PC-9 (cell line): ENCODE measurements at regions not wholly inside any gene's neighbourhood (a gene's known extent, or its start where the extent isn't known, plus 50 kb on each side); places are given as distances from the start of the nearest gene placed in this dataset.

Source experiments
- BruUV-seq: library from RNA; stranded (reverse); fragments of 400-500 nt; replicated peaks from 2 replicates; lab custom pipeline; 2021; lab: Mats Ljungman, UMichigan
- CTCF ChIA-PET: fragments of 300-600 bp; sonication (Branson Sonifier 250); formaldehyde crosslinking; loops from one replicate; lab custom pipeline; 2022; ENCODE audit warnings: antibody characterized with exemption; lab: Charles Lee
- POLR2A ChIA-PET: fragments of 300-600 bp; sonication (Branson Sonifier 250); formaldehyde crosslinking; loops from one replicate; lab custom pipeline; 2022; ENCODE audit warnings: antibody characterized with exemption; ENCODE audit not compliant: unreplicated experiment; lab: Charles Lee
- DNase-seq, 2 experiments: peaks; one replicate each; pipeline versions ENCODE4 v3.0.0 to v3.0.0-alpha.2; 2015 to 2022; ENCODE audit warnings: mixed read lengths in 1 of 2
- H2AFZ ChIP-seq: fragments of 200-600 bp; sonication (generic); 2 replicates; pipeline ENCODE4 v1.8.1; 2017; ENCODE audit warnings: antibody characterized with exemption
- H3F3A ChIP-seq: fragments of 200-600 bp; sonication (generic); 2 replicates; pipeline ENCODE4 v1.8.1; 2017; ENCODE audit warnings: antibody characterized with exemption, mild to moderate bottlenecking, low read depth; ENCODE audit not compliant: insufficient read depth
- H3K27ac ChIP-seq: fragments of 200-600 bp; sonication (generic); 2 replicates; pipeline ENCODE4 v1.6.1; 2016; ENCODE audit warnings: mixed run types
- H3K27me3 ChIP-seq: fragments of 200-600 bp; sonication (generic); 2 replicates; pipeline ENCODE4 v1.6.1; 2016; ENCODE audit warnings: low read depth, mixed run types; ENCODE audit not compliant: insufficient read depth
- H3K36me3 ChIP-seq: fragments of 200-600 bp; sonication (generic); 2 replicates; pipeline ENCODE4 v1.6.1; 2016; ENCODE audit warnings: low read depth, mixed run types
- H3K4me1 ChIP-seq: fragments of 200-600 bp; sonication (generic); replicated peaks from 2 replicates; pipeline ENCODE4 v1.6.1; 2016; ENCODE audit warnings: mixed run types; ENCODE audit not compliant: insufficient read depth
- H3K4me2 ChIP-seq: fragments of 200-600 bp; sonication (generic); 2 replicates; pipeline ENCODE4 v1.6.1; 2017; ENCODE audit warnings: mixed run types
- H3K4me3 ChIP-seq: fragments of 200-600 bp; sonication (generic); 2 replicates; pipeline ENCODE4 v1.6.1; 2016; ENCODE audit warnings: mixed run types
- H3K79me2 ChIP-seq: fragments of 200-600 bp; sonication (generic); 2 replicates; pipeline ENCODE4 v1.6.1; 2017; ENCODE audit warnings: low read depth, mixed run types
- H3K9me2 ChIP-seq: fragments of 200-600 bp; sonication (generic); 2 replicates; pipeline ENCODE4 v1.8.1; 2017; ENCODE audit warnings: mild to moderate bottlenecking; ENCODE audit not compliant: insufficient read depth
- H3K9me3 ChIP-seq: fragments of 200-600 bp; sonication (generic); 2 replicates; pipeline ENCODE4 v1.8.1; 2016; ENCODE audit warnings: low read depth; ENCODE audit not compliant: insufficient read depth
- H4K20me1 ChIP-seq: fragments of 200-600 bp; sonication (generic); 2 replicates; pipeline ENCODE4 v1.8.1; 2017; ENCODE audit not compliant: insufficient read depth
- CTCF ChIP-seq: fragments of 200-600 bp; sonication (generic); conservative IDR thresholded peaks from 2 replicates; pipeline ENCODE4 v1.6.1; 2017; ENCODE audit warnings: mixed run types, antibody characterized with exemption, mild to moderate bottlenecking, moderate library complexity
- EZH2 ChIP-seq: fragments of 200-600 bp; sonication (generic); IDR thresholded peaks from 2 replicates; pipeline ENCODE4 v1.8.0; 2017; ENCODE audit warnings: antibody characterized with exemption, low read depth
- intact Hi-C: fragments of 100-400 bp; cut with micrococcal nuclease; formaldehyde crosslinking; loops from one replicate; pipeline ENCODE4 v1.10.0; 2022; ENCODE audit not compliant: unreplicated experiment

DNA sequence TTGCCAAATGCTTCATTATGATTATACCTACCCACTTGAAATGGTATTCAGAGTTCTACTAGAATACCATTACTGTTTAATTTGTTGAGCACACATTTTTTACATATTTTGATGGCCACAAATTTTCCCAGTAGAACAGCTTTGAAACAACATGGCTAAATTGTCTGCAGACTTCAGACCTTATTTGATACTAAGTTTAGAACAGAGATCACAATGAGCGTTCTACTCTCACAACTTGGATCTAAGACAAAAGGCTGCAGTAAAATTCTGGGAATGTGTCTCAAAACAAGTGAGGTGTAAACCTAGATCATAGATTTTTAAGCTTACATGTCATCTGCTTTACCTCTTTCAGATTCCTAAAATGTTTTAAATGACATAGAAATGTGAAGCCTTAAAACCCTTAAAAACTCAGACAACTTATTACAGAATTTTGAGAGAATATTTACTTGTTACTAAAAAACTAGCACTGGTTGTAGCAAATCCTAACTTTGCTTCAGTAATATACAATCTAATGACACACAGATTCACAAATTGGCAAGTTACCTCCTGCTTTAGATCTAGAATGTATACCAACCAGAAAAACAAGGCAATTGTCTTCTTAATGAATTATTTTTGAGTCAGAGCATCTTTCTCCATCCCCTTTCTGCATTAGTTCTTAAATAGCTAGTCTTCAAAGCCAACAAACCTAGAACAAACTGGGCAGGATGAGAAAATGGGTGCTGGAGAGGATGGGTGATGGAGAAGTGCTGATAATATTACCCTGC lies 243.3 kb downstream of the SLC7A11 start:
- Histone ChIP-seq H3K27ac (no peak overlapping the region), H3K79me2 (no peaks in the 10 kb centered on the region), H3K4me3 (no peak overlapping the region), H3K4me2 (no peak overlapping the region), H4K20me1 (no peaks in the 10 kb centered on the region), H3K9me3 (no peaks in the 10 kb centered on the region), H3K9me2 (no peaks in the 10 kb centered on the region), H3K27me3 (no peaks in the 10 kb centered on the region), H3F3A (no peaks in the 10 kb centered on the region), H3K36me3 (no peaks in the 10 kb centered on the region), H3K4me1 (no peaks in the 10 kb centered on the region), H2AFZ (no peak overlapping the region)
- intact Hi-C loops, result no loop called here
- DNase-seq, result no peak
- BruUV-seq, result no TSS peak
- POLR2A ChIA-PET, result no interaction called here
- CTCF ChIA-PET, result no interaction called here
- no peak for TF ChIP-seq EZH2
- no peak for TF ChIP-seq CTCF

GRCh38 chr4:137997496-137997895 lies 244.7 kb downstream of the SLC7A11 start:
- no peak overlapping the region for H3K4me2 ChIP-seq
- CTCF ChIA-PET, result no interaction called here
- no TSS peak for BruUV-seq

GRCh38 chr4:137994853-137995252 lies 247.3 kb downstream of the SLC7A11 start:
- DNase-seq, result no peak
- intact Hi-C loops, result no loop called here
- ChIA-PET POLR2A (no interaction called here), CTCF (no interaction called here)
- Histone ChIP-seq H3K9me3 (no peaks in the 10 kb centered on the region), H3K36me3 (no peaks in the 10 kb centered on the region), H3K4me3 (no peak overlapping the region), H3K27ac (no peak overlapping the region), H3K4me1 (no peaks in the 10 kb centered on the region), H4K20me1 (no peaks in the 10 kb centered on the region), H3K9me2 (no peaks in the 10 kb centered on the region), H3K79me2 (no peaks in the 10 kb centered on the region), H2AFZ (no peak overlapping the region), H3K4me2 (no peak overlapping the region), H3F3A (no peaks in the 10 kb centered on the region), H3K27me3 (no peaks in the 10 kb centered on the region)
- no TSS peak for BruUV-seq
- TF ChIP-seq CTCF (no peak), EZH2 (no peak)

More at GRCh38 chr4:137997496-137997895, 244.7 kb downstream of the SLC7A11 start:
- no peaks in the 10 kb centered on the region for H3K79me2 ChIP-seq
- H3K4me3 ChIP-seq, result no peak overlapping the region
- TF ChIP-seq EZH2 (no peak), CTCF (no peak)
- intact Hi-C loops, result no loop called here
- H3K9me2 ChIP-seq, result no peaks in the 10 kb centered on the region
- DNase-seq, result no peak
- no peaks in the 10 kb centered on the region for H3K36me3 ChIP-seq
- no peak overlapping the region for H2AFZ ChIP-seq
- H3K9me3 ChIP-seq, result no peaks in the 10 kb centered on the region
- no peak overlapping the region for H3K27ac ChIP-seq
- no peaks in the 10 kb centered on the region for H3K4me1 ChIP-seq
- H3F3A ChIP-seq, result no peaks in the 10 kb centered on the region
- H4K20me1 ChIP-seq, result no peaks in the 10 kb centered on the region
- H3K27me3 ChIP-seq, result no peaks in the 10 kb centered on the region
- POLR2A ChIA-PET, result no interaction called here
